Ishikawa (cell line): ENCODE measurements at regions not wholly inside any gene's neighbourhood (a gene's known extent, or its start where the extent isn't known, plus 50 kb on each side); places are given as distances from the start of the nearest gene placed in this dataset.

Experiments
- NFIC ChIP-seq: IDR thresholded peaks from 2 replicates; pipeline ENCODE4 v1.6.1; 2012
- RAD21 ChIP-seq: IDR thresholded peaks from 2 replicates; pipeline ENCODE4 v1.6.1; 2012; ENCODE audit warnings: low read depth
- TAF1 ChIP-seq: IDR thresholded peaks from 2 replicates; pipeline ENCODE4 v1.6.1; 2012; ENCODE audit warnings: low read depth, mild to moderate bottlenecking
- TCF12 ChIP-seq: IDR thresholded peaks from 2 replicates; pipeline ENCODE4 v1.6.1; 2012; ENCODE audit warnings: low read depth
- TEAD4 ChIP-seq: IDR thresholded peaks from 2 replicates; pipeline ENCODE4 v1.6.1; 2012
- YY1 ChIP-seq: IDR thresholded peaks from 2 replicates; pipeline ENCODE4 v1.6.1; 2012; ENCODE audit warnings: low read depth
- TF ChIP-seq, protein P1 (sequence below): IDR thresholded peaks from 2 replicates; pipeline ENCODE4 v1.6.1; 2012; ENCODE audit warnings: low read depth, mild to moderate bottlenecking
- TF ChIP-seq, protein P2 (sequence below): IDR thresholded peaks from 2 replicates; pipeline ENCODE4 v1.6.1; 2012

GRCh38 chr4:177077095-177077971 lies 232.3 kb upstream of the NEIL3 start:
- TF ChIP-seq, protein P1, sequence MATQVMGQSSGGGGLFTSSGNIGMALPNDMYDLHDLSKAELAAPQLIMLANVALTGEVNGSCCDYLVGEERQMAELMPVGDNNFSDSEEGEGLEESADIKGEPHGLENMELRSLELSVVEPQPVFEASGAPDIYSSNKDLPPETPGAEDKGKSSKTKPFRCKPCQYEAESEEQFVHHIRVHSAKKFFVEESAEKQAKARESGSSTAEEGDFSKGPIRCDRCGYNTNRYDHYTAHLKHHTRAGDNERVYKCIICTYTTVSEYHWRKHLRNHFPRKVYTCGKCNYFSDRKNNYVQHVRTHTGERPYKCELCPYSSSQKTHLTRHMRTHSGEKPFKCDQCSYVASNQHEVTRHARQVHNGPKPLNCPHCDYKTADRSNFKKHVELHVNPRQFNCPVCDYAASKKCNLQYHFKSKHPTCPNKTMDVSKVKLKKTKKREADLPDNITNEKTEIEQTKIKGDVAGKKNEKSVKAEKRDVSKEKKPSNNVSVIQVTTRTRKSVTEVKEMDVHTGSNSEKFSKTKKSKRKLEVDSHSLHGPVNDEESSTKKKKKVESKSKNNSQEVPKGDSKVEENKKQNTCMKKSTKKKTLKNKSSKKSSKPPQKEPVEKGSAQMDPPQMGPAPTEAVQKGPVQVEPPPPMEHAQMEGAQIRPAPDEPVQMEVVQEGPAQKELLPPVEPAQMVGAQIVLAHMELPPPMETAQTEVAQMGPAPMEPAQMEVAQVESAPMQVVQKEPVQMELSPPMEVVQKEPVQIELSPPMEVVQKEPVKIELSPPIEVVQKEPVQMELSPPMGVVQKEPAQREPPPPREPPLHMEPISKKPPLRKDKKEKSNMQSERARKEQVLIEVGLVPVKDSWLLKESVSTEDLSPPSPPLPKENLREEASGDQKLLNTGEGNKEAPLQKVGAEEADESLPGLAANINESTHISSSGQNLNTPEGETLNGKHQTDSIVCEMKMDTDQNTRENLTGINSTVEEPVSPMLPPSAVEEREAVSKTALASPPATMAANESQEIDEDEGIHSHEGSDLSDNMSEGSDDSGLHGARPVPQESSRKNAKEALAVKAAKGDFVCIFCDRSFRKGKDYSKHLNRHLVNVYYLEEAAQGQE = no peak
- TF ChIP-seq TAF1 (no peak), YY1 (no peak), TCF12 (no peak), NFIC (peak; percentile 41; the same call in 1 of the 2 replicates), RAD21 (no peak), TEAD4 (peak; percentile 26)
- TF ChIP-seq, protein P2, sequence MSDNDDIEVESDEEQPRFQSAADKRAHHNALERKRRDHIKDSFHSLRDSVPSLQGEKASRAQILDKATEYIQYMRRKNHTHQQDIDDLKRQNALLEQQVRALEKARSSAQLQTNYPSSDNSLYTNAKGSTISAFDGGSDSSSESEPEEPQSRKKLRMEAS = no peak
